CD4-positive, alpha-beta T cell treated with Interleukin-12 subunit alpha and Interleukin-12 subunit beta, for 1 hour (primary cell): ENCODE measurements at regions not wholly inside any gene's neighbourhood (a gene's known extent, or its start where the extent isn't known, plus 50 kb on each side); places are given as distances from the start of the nearest gene placed in this dataset.
"Not testable (repeated sequence)": the region's sequence is repeated elsewhere in the genome, so short reads cannot be mapped to it uniquely, and the experiment has no call there.

Experiments used
- DNase-seq: peaks from one replicate; pipeline ENCODE4 v3.0.0-alpha.2; 2020

DNA sequence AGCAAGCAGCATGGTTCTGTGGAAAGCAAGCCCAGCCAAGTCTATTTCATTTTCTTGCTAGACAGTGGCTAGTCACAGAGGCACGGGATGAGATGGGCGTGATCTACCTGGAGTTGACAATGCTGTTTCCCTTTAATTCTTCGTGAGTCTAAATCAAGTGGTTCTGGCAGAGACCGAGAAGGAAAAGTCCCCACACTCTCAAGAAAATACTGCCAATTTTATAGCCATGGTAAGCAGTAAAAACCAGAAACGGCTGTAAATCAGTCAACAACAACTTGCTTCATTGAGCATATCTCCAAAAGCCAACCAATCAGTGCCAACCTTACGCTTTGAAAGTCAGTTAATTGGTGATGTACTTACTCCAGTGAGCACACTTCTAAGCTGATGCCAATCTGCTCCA lies 223.4 kb downstream of the SEC23IP start:
- DNase-seq, result no peak

DNA sequence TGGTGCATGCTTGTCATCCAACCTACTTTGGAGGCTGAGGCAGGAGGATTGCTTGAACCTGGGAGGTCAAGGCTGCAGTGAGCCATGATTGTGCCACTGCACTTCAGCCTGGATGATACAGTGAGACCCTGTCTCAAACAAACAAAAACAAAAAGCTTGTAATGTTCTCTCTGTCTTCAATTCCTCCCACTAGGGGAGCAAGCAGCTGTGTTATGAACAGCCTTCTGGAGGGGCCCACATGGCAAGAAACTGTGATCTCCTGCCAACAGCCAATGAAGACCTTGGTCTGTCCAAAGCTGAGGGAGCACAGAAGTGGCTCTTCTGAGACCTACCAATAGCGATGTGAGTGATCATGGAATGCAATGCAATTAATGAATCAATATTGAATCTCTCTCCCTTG lies 229.2 kb downstream of the SEC23IP start:
- no peak for DNase-seq

DNA sequence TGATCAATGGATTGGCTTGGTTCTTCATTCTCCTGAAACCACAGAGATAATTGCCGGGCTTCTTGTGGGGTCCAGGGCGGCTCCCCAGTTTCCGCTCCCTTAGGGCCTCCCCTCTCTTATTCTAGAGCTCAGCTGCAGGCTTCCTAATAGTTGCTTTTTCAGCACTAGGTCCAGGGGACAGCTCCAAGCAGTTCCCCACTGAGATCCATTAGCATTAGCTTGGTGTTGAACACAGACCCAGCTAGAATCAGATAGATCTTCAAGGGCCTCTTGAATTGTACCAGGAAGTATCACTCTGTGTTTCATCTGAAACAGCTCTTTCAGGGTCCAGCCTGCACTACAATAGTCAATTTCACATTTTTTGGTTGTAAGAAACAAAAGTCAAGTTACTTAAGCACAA lies 238.7 kb downstream of the SEC23IP start:
- DNase-seq, result no peak

DNA sequence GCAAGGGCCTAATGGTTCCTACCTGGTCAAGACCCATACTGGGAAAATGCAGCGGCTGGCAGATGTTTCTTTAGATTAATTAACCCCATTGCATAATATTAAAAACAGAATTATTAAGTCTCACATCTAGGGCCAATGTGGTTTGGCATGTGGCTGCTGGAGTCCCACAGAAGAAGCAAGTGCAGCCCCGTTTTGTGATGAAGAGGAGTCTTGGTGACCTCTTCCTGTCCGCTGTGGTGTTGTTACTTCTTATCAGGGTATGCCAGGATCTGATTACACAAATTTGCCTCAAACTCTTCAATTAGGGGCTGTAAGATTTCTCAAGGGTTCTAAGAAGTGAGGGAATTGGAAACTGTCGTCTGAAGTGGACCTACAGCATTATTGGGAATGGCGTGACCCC lies 240.3 kb downstream of the SEC23IP start:
- DNase-seq, result no peak

DNA sequence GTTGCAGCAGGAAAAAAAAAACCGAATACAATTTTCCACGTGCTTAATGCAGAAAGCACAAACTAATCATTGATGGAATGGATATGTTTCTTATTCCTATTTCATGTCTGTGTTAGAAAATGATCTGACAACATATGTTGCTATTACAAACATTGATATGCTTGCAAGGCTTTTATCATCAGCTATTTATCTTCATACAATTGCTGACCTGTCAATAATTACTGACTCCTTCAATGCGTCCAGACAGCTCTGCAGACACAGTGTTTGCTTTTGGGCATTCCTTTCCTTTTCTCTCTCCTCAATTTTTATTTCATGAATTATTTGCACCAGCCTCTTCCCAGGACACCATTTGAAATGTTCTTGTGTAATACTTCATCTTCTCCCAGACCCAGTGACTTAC lies 246.2 kb downstream of the SEC23IP start:
- DNase-seq, result no peak

DNA sequence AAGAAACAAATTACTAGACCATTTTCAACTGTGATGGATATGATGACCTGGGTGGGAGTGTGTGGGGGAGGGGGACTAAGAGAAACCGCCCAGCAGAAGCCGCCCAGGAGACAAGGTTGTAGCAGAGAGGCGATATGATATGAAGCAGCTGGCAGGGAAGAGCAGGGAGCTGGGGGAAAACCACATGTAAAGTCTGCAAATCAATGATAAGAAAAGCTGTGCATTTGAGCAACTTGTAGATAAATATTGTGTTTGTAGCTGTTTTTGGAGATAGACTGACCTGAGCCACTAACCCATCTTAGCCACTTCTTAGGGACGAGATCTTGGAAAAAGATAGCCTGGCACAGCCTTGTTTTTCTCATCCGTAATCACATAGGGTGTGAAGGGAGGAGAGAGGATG lies 252.6 kb downstream of the SEC23IP start:
- DNase-seq, result no peak

DNA sequence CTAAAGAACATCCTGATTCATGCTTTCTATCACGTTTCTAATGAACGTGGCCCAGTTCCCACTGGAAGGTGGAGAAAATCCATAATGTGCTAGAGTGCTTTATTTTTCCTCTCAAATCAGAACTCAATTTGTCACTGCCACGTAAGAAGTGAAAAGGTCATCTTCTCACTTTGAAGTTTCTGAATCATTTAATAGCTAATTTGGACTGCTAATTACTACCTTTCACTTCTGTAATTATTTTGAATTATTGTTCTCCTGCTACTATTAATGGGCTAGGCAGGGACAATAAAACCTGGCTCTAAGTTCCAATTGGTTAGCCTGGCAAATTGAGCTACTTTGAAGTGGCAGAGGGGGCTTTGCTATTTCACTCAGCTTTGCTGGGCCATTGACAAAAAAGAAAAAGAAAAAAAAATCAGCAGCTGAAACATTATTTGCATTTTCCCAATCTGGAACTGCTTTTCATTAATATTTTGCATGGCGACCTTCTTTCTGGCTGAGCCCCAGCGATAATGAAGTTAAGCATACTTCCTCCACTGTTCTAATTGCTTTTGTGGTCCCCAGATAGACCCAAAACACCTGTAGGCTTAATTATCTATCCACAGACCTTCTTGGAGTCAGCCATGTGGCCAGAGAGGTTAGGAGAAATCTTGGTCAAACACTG lies 264.2 kb downstream of the SEC23IP start:
- DNase-seq, result no peak

DNA sequence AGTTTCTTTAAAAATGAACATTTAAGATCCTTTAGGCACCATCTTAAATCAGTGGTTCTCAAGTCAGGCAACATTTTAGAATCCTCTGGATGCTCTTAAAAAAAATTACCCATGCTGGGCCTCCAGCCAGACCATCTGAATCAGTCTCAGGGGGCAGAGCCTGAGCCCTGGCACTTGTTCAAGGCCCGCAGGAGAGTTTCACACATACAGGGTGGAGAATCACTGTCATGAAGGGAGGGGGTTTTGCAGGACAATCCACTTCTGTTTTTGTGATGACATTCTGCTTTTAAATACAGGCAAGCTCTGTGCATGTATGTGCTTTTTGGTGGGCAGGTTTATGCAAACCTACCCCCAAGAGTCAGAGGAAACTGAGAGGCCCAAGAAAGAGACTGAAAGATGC lies 268.6 kb downstream of the SEC23IP start:
- no peak for DNase-seq

DNA sequence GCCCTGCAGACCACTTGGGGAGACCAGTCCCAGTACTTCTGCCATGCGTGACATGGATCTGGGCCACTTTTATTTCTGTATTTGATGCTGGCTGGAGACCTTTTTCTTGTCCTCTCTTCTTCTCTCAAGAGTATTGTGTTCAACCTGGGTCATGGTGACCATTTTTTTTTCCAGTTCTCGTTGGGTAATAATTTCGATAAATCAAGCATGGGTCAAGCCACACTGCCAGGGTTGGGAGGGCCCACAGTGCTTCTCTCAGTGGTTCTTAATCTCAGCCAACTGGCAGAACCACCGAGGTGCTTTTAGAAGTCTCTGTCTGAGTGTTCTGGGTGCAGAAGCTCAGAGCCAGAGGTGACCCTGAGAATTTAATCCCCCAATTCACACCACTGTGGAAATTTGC lies 269.9 kb downstream of the SEC23IP start:
- no peak for DNase-seq

DNA sequence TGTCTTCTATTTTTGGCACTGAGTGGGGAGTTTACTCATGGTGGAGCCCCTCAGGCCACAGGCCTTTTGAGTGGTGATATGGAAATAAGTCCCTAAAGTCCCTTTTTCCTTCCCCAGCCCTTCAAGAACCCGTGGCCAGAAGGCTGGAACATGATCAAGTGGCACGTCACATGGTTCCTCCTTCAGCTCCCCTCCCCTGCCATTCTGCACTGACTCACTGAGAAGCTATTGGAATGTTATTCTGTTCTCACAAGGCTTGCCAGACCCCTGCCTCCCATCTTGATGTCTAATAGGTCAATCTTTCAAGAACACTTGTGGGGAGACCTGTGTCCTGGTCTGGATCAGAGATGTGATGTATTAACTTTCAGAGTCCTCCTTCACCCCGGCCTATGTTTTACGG lies 279.8 kb downstream of the SEC23IP start:
- no peak for DNase-seq

DNA sequence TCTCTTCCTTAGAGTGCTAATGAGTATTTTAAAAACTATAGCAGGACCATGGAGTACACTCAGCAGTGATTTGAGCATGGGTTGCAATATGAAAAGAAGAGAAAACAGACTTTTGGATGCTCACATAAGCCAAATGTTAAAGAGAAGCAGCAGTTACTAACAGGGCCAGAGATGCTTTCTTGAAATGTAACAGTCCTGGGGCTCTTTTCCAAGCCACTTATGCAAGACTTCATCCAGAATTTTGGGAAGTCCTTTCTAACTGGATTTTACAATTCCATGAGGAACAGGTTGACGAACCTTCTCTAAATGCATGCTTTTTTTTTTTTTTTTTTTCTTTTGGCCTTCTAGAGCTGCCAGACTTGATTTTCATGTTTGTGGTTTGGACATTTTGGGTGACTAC lies 282.0 kb downstream of the SEC23IP start:
- DNase-seq, result no peak

DNA sequence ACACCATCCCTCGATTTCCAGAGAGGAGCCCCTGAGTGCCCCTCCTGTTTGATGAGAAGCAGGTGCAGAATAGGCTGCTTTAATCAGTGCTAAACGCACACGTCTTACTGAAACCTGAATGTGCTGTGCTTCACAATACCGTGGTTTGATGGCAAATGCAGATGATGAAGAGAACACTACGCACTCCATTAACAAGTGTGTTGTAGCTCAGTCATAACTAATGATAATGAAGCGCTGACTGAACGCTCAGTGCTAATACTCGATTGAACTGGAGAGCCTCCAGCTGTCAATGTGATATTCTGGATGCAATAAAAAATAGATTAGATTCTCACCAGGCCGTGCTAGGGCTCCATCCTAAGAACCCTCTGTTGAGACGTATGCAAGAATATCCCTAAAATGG lies 279.7 kb upstream of the PLPP4 start:
- no peak for DNase-seq

DNA sequence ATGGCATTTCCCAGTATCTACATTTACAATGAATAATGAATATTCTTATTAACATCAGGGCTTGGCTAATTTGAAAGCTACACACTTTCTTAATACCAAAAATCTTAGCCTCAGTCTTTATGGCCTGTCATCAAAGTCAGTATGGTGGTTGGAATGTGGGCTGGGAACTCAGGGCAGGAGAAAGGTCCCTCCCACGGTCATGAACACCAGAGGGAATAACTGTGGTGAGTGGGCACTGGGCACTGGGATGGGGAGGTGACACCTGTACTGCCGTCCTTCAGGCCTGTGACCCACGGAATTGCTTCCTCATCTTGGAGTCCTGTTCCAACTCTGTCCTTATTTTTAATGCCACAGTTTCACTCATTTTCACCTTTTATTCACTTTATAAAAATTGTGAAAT lies 276.9 kb upstream of the PLPP4 start:
- no peak for DNase-seq

DNA sequence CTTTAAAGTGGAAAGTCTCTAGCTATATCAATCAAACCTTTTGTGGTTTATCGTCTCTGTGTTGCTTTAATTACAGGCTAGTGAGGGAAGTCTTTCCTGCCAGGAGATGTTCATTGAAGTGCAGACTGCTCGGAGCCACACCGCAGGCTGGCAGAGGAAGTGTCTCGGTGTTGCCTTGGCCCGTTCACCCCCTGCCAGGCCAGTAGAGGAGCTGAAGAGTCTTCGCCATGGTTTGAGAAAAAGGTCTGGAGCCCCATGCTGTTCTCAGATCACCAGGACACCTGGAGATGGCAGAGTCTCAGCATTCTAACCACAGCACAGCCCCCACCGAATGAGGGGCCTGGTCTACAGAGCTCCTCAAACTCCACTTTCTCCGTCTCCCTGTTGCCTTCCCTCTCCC lies 275.9 kb upstream of the PLPP4 start:
- DNase-seq, result no peak

DNA sequence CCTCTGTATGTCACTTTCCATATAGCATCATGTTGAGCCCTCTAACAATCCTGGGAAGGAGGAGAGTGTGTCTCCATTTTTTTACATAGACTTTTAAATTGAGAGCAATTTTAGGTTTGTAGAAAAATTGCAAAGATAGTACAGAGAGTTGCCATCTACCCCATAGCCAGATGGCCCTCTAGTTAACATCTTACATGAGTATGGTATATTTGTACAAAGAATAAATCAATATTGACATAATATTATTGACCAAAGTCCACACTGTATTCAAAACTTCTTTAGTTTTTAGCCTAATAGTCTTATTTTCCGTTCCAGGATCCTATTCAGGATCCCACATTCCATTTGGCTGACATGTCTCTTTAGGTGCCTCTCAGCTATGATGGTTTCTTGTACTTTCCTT lies 274.6 kb upstream of the PLPP4 start:
- no peak for DNase-seq

DNA sequence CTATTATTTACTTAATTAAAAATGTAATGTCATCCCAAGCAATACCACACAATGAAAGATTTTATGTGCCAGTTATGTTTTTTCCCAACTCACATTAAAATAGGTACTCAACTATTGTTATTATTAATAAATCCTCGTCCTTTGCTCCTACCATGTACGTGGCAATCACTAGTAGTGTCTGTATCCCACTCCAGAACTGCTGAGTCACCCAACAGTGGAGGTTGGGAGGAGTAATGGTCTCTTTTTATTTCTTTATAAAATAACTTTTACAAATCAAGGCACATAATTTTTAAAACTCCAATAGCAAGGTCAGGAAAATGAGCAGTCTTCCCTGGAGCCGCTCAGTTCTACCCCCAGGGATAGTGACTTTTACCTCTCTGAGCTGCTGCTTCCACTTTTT lies 273.5 kb upstream of the PLPP4 start:
- DNase-seq, result no peak

DNA sequence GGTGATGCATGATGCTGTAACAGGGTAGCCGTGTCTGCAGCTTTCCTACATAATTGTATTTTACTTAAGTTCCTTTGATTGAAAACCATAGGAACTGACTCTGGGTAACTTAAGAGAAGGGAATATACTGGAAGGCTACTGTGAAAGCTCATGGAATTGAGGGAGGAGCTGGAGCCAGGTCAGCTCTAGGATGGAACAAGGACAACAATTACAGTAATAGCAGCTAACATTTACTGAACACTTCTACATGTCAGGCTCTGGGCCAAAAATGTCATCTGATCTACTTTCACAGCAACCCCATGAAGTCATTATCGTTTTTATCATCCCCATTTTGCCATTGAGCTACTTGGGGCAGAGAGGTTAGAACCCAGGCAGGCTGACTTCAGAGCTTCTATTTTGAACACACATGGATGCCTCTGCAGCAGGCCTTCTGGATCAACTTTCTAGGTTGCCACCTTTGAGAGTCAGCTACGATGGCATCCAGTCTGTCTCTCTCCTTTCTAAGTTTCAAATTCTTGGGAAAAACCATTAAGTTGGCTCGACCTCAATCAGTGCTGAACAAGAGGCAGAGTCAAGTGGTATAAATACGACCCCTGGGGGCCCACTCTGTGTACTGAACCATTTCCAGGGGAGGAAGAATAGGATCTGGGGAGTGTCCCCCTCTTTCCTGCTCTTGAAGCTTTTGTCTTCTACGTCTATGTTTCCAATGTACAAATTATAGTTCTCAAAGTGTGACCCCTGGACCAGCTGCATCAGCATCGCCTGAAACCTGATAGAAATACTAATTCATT lies 272.3 kb upstream of the PLPP4 start:
- DNase-seq, result no peak

DNA sequence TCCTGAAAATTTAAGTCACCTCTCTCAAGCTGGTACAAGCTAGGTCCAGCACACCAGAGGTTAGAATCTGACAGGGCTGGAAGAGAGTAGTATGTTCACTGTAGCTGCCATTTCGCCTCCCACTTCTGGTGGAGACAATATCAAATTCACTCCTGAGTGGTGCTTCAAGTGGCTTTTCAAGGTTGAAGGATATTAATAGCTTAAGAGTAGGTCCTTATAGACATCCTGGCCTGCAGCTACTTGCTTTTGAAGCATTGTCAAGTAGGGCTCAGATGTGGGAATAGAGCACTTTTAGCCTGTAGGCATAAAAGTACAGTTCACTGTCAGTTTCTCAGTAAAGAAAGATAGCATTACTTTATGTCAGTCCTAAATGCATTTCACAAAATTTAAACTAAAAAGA lies 270.5 kb upstream of the PLPP4 start:
- DNase-seq, result no peak

DNA sequence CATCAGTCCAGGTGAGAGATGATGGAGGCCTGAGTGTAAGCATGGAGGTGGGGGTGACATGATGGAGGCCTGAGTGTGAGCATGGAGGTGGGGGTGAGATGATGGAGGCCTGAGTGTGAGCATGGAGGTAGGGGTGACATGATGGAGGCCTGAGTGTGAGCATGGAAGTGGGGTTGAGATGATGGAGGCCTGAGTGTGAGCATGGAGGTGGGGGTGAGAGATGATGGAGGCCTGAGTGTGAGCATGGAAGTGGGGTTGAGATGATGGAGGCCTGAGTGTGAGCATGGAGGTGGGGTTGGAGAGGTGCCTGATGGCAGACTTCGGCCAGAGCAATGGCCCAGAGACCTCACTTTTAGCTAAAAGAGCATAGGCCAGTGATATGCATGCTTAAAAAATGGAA lies 269.9 kb upstream of the PLPP4 start:
- not testable (repeated sequence) for DNase-seq

DNA sequence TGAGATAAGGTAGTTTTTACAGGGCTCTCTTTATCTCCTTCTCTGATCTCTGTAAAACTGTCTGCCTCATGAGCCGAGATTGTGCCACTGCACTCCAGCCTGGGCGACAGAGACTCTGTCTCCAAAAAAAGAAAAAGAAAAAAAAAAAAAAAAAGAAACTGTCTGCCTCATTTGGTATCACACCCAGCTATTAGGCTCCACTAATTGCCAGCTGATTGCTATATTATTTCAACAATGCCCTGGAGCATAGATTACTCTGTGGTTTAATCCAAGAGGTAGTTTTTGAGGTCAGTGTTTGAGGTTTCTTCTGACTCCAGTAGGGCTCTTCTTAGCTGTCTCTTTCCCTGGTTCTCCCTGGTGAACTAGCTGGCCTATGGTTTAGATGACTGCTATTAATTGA lies 268.1 kb upstream of the PLPP4 start:
- DNase-seq, result no peak

DNA sequence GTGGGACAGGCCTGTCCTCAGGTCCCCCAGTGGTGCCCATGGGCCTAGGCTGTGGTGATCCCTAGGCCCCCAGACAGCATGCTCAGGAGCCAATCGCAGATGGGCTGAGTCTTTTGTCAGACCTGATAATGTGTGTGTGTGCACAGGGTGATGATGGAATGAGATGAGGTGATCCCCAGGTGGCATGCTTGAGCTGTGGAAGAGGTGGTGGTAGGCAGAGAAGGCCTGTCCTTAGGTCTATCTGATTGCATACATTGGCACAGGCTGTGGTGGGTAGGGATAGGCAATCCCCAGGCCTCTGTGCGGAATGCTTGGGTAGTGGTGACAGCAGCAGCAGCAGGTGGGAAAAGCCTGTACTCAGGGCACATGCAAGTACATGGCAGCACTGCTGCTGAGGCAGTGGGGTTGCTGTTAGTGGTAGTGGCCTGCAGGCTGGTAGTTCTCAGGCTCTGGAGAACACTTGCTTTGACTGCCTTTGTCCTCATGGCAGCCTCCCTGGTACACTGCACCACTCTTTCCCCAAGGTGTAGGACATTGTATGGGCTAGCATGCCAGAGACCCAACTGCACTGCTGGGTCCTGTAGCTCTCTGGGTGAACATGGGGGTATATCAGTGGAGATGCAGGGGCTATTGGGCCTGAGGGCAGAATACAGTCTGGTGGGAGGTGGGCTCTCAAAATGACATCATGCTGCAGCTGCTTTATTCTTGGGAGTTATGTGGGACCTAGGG lies 260.9 kb upstream of the PLPP4 start:
- no peak for DNase-seq

DNA sequence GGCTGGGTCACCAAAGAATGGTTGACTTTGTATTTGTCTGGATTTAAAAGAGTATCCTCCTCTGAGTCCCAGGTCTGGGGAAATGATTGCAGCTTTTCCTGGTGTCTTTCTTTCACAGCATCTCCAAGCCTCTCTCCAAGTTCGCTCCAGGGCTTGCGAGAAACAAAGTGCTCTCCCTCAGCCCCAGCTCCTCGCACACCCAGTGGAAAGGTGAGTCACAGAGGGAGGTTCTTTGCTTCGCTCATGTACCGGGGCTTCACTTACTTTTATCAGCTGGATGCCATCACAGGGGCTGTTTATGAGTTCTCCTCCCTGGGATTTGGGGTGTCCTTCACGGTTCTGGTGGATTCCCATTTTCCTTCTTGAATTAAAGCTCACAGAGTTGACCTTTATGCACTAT lies 252.2 kb upstream of the PLPP4 start:
- no peak for DNase-seq

DNA sequence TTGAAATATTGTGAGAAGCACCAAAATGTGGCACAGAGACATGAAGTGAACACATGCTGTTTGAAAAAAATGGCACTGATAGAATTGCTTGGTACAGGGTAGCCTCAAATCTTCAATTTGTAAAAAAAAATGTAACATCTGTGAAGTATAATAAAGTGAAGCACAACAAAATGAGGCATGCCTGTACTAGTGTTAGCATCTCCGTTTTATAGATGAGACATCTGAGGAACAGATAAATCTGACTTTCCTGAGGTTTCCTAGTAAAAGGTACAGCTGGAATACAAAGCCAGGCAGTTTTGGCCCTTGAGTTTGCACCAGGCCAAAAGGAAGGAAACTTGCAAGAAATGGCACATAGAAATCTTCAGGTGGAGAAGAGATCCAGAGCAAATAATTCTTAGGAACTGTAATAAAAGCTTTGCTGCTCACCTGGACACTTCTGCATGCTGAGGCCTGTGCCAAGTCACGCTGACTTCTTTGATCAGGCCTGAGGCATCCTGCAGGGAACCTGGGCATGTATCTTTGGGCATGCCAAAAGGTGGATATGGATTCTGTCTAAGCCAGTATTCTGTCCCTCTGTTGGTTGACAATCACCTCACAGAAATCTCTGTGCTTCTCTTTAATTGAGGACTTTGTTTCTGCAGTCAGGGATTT lies 251.5 kb upstream of the PLPP4 start:
- DNase-seq, result no peak

DNA sequence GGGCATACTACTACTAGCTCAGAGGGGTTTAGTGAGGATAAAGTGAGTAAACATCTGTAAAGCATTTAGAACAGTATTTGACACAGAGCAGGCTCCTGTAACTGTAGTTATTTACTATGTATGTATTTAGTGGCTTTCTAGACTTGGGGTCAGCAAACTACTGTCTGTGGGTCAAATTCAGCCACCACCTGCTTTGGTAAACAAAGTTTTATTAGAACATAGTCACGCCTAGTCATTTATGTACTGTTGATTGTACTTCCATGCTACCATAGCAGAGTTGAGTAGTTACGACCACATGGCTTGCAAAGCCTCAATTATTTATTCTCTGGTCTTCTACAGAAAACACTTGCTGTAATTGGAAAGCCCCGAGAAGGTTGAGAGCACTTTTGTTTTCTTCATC lies 248.5 kb upstream of the PLPP4 start:
- no peak for DNase-seq
